GM12872 (cell line): ENCODE measurements at regions not wholly inside any gene's neighbourhood (a gene's known extent, or its start where the extent isn't known, plus 50 kb on each side); places are given as distances from the start of the nearest gene placed in this dataset.

Source experiments
- CTCF ChIP-seq: IDR thresholded peaks from 3 replicates; pipeline ENCODE4 v1.5.1; 2011; ENCODE audit warnings: low read depth, mild to moderate bottlenecking, low read length, moderate library complexity; ENCODE audit not compliant: insufficient read depth

- TF ChIP-seq CTCF: no peak
These were observed 134.7 kb upstream of the ZNF217 start for GRCh38 chr20:53728359-53728758.

GRCh38 chr20:53725575-53725970, 131.9 kb upstream of the ZNF217 start:
- no peak for TF ChIP-seq CTCF

- TF ChIP-seq CTCF: no peak
These were observed 130.0 kb upstream of the ZNF217 start for GRCh38 chr20:53723621-53724020.

- no peak for TF ChIP-seq CTCF
These were observed 129.4 kb upstream of the ZNF217 start for GRCh38 chr20:53723045-53723444.

GRCh38 chr20:53722515-53723036, 128.9 kb upstream of the ZNF217 start:
- TF ChIP-seq CTCF: no peak

- TF ChIP-seq CTCF: no peak
These were observed 124.7 kb upstream of the ZNF217 start for GRCh38 chr20:53718142-53719021.

GRCh38 chr20:53716395-53716794, 122.8 kb upstream of the ZNF217 start:
- no peak for TF ChIP-seq CTCF
